Esophagus squamous epithelium (tissue), 5 donors: ENCODE measurements at regions not wholly inside any gene's neighbourhood (a gene's known extent, or its start where the extent isn't known, plus 50 kb on each side); places are given as distances from the start of the nearest gene placed in this dataset.

Experiments
- DNase-seq: peaks from one replicate; lab custom pipeline; 2025; lab: John Stamatoyannopoulos, UW
- H3K27ac ChIP-seq, 4 donors: fragments of 200-600 bp; sonication (generic); one replicate each; pipeline ENCODE4 v1.5.1; 2016 to 2019; ENCODE audit warnings: mild to moderate bottlenecking in 1 of 4
- H3K27me3 ChIP-seq, 4 donors: fragments of 200-600 bp; sonication (generic); 1 replicate in 3 of 4; 2 replicates in 1 of 4; pipeline versions ENCODE4 v1.5.1 to v1.6.0; 2017 to 2021; ENCODE audit warnings: antibody characterized with exemption in 1 of 4
- H3K36me3 ChIP-seq, 3 donors: fragments of 200-600 bp; sonication (generic); one replicate each; pipeline ENCODE4 v1.5.1; 2016 to 2019
- H3K4me1 ChIP-seq, 3 donors: fragments of 200-600 bp; sonication (generic); one replicate each; pipeline ENCODE4 v1.5.1; 2017 to 2019
- H3K4me3 ChIP-seq, 4 donors: fragments of 200-600 bp; sonication (generic); 1 replicate in 3 of 4; 2 replicates in 1 of 4; pipeline ENCODE4 v1.5.1; 2016 to 2019; ENCODE audit warnings: mild to moderate bottlenecking in 2 of 4, moderate library complexity in 1 of 4
- H3K9me3 ChIP-seq, 3 donors: fragments of 200-600 bp; sonication (generic); one replicate each; pipeline ENCODE4 v1.5.1; 2016 to 2019
- CTCF ChIP-seq, 6 experiments: fragments of 450-650 bp in 4 of 6; fragments of 200-600 bp in 2 of 6; sonication (generic) in 2 of 6; IDR thresholded peaks; one replicate each; pipeline ENCODE4 v1.5.1; 2016 to 2019; ENCODE audit warnings: antibody characterized with exemption in 6 of 6, mild to moderate bottlenecking in 4 of 6, moderate library complexity in 4 of 6
- POLR2A ChIP-seq, 4 donors: fragments of 450-650 bp; IDR thresholded peaks; one replicate each; pipeline ENCODE4 v1.6.1; 2017; ENCODE audit warnings: antibody characterized with exemption in 4 of 4, mild to moderate bottlenecking in 4 of 4, moderate library complexity in 3 of 4
- WGBS, 2 donors: methylation state at CpG; one replicate each; pipeline ENCODE4 v1.1.5; 2018; 5-methylcytosine and 5-hydroxymethylcytosine counted together
- intact Hi-C: fragments of 100-400 bp; cut with DNase I; formaldehyde crosslinking; loops from one replicate; pipeline ENCODE4 v1.15.0; 2022
- donor health status: DM: yes; HTN: yes; CAD: no.

DNA sequence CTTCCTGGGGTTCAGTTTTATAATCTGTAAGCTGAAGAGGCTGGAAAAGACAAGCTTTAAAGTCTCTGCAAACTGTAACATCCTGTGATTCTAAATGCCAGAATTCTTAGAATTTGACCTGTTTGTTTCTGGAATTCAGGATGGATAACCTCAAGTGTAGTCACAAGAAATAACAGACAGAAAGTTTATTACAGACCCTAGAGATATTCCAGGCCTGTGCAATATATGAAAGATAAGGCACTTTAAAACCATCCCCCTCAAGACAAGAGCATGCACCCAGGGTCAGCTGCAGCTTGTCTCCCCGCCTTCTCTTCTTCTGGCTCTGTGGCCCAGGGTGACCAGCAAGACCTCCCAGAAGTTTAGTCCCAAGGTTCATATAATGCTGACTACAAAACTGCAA is 298.7 kb upstream of the ACVR2A start:
- no peaks in the 10 kb centered on the region for H3K27me3 ChIP-seq
- TF ChIP-seq CTCF (IDR thresholded peaks at IDR 0.05) (no peak), POLR2A (IDR thresholded peaks at IDR 0.05) (no peak)
- intact Hi-C loops, result loop anchor here (10.0 kb wide), 1 partner anchor 71 kb away; no protein-coding TSS in a partner anchor
- DNase-seq, result no peak
- H3K9me3 ChIP-seq, result no peaks in the 10 kb centered on the region
- no peak overlapping the region for H3K4me3 ChIP-seq
- no peak overlapping the region for H3K27ac ChIP-seq
- 75 to 100% methylated on average over 1 of the region's 1 CpG for WGBS, 2 donors
- H3K36me3 ChIP-seq, result no peaks in the 10 kb centered on the region
- H3K4me1 ChIP-seq, result no peaks in the 10 kb centered on the region

- Histone ChIP-seq H3K27ac (no peak overlapping the region), H3K9me3 (no peaks in the 10 kb centered on the region), H3K4me1 (no peaks in the 10 kb centered on the region), H3K27me3 (no peaks in the 10 kb centered on the region), H3K4me3 (no peak overlapping the region), H3K36me3 (no peaks in the 10 kb centered on the region)
- intact Hi-C loops, result loop anchor here (10.0 kb wide), 1 partner anchor 68 kb away; no protein-coding TSS in a partner anchor
- no peak for TF ChIP-seq POLR2A (IDR thresholded peaks at IDR 0.05)
- TF ChIP-seq CTCF (IDR thresholded peaks at IDR 0.05), result no peak
- DNase-seq, result no peak
Observed at GRCh38 chr2:147543056-147543455, 301.8 kb upstream of the ACVR2A start.

- intact Hi-C loops, result loop anchor here (10.0 kb wide), 1 partner anchor 68 kb away; no protein-coding TSS in a partner anchor
- Histone ChIP-seq H3K27ac (no peak overlapping the region), H3K9me3 (no peaks in the 10 kb centered on the region), H3K4me3 (no peak overlapping the region), H3K4me1 (no peaks in the 10 kb centered on the region), H3K27me3 (no peaks in the 10 kb centered on the region), H3K36me3 (no peaks in the 10 kb centered on the region)
- DNase-seq, result no peak
- TF ChIP-seq POLR2A (IDR thresholded peaks at IDR 0.05) (no peak), CTCF (IDR thresholded peaks at IDR 0.05) (no peak)
- 63 to 69% methylated on average over 3 of the region's 3 CpGs for WGBS, 2 donors
Observed at GRCh38 chr2:147542351-147542750, 302.5 kb upstream of the ACVR2A start.

DNA sequence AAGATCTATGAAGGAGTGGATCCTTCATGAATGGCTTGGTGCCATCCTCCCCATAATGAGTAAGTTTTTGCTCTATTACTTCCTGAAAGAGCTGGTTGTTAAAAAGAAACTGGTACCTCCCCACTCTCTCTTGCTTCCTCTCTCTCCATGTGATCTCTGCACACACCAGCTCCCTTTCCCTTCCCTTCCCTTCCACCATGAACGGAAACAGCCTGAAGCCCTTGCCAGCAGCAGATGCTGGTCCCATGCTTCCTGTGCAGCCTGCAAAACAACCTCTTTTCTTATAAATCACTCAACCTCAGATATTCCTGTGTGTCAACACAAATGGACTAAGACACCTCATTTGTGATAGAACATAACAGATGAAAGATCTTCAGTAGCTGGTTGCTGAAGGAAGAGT is 303.5 kb upstream of the ACVR2A start:
- Histone ChIP-seq H3K9me3 (no peaks in the 10 kb centered on the region), H3K27me3 (no peaks in the 10 kb centered on the region), H3K27ac (no peak overlapping the region), H3K4me3 (no peak overlapping the region), H3K4me1 (no peaks in the 10 kb centered on the region), H3K36me3 (no peaks in the 10 kb centered on the region)
- 70 to 74% methylated on average over 1 of the region's 1 CpG for WGBS, 2 donors
- no peak for DNase-seq
- intact Hi-C loops, result loop anchor here (10.0 kb wide), 1 partner anchor 67 kb away; no protein-coding TSS in a partner anchor
- no peak for TF ChIP-seq CTCF (IDR thresholded peaks at IDR 0.05)
- TF ChIP-seq POLR2A (IDR thresholded peaks at IDR 0.05), result no peak

GRCh38 chr2:147538821-147539220 is 306.0 kb upstream of the ACVR2A start:
- 62 to 68% methylated on average over 3 of the region's 3 CpGs for WGBS, 2 donors

More at GRCh38 chr2:147538821-147539220, 306.0 kb upstream of the ACVR2A start:
- DNase-seq, result no peak
- intact Hi-C loops, result no loop called here
- Histone ChIP-seq H3K36me3 (no peaks in the 10 kb centered on the region), H3K9me3 (no peaks in the 10 kb centered on the region), H3K27me3 (no peaks in the 10 kb centered on the region), H3K27ac (no peak overlapping the region), H3K4me1 (no peaks in the 10 kb centered on the region), H3K4me3 (no peak overlapping the region)
- TF ChIP-seq POLR2A (IDR thresholded peaks at IDR 0.05), result no peak
- TF ChIP-seq CTCF (IDR thresholded peaks at IDR 0.05), result no peak
